SU-DHL-6 (cell line): ENCODE measurements at regions not wholly inside any gene's neighbourhood (a gene's known extent, or its start where the extent isn't known, plus 50 kb on each side); places are given as distances from the start of the nearest gene placed in this dataset.

Experiments used
- H2AFZ ChIP-seq: fragments of 200-600 bp; sonication (generic); 2 replicates; pipeline ENCODE4 v1.6.1; 2014; ENCODE audit warnings: low read depth, mild to moderate bottlenecking, moderate library complexity, mixed read lengths, antibody characterized with exemption, low read length; ENCODE audit not compliant: severe bottlenecking
- H3F3A ChIP-seq: fragments of 200-600 bp; shearing (Covaris generic); 2 replicates; pipeline ENCODE4 v1.6.0; 2016; ENCODE audit warnings: antibody characterized with exemption, mild to moderate bottlenecking; ENCODE audit not compliant: insufficient read depth
- H3K27ac ChIP-seq: fragments of 200-600 bp; sonication (generic); 2 replicates; pipeline ENCODE4 v1.5.1; 2016; ENCODE audit warnings: low read depth, mild to moderate bottlenecking, low read length, moderate library complexity, mixed read lengths
- H3K27me3 ChIP-seq: fragments of 200-600 bp; sonication (generic), shearing (Covaris generic); 2 replicates; pipeline ENCODE4 v1.6.0; 2014; ENCODE audit warnings: mild to moderate bottlenecking, low read length
- H3K36me3 ChIP-seq: fragments of 200-600 bp; sonication (generic); 2 replicates; pipeline ENCODE4 v1.6.1; 2014; ENCODE audit warnings: mild to moderate bottlenecking, low read length, mixed read lengths
- H3K4me2 ChIP-seq: fragments of 300-600, 200-600 bp; shearing (Covaris generic), sonication (generic); 2 replicates; pipeline ENCODE4 v1.6.0; 2014; ENCODE audit warnings: low read length, low read depth, mild to moderate bottlenecking; ENCODE audit not compliant: poor library complexity, severe bottlenecking
- H3K4me3 ChIP-seq: fragments of 200-600 bp; sonication (generic); 2 replicates; pipeline ENCODE4 v1.5.1; 2014; ENCODE audit warnings: antibody characterized with exemption, low read length, mild to moderate bottlenecking, mixed read lengths; ENCODE audit not compliant: insufficient read depth, poor library complexity, severe bottlenecking
- H3K79me2 ChIP-seq: fragments of 200-600 bp; sonication (generic); 2 replicates; pipeline ENCODE4 v1.6.1; 2014; ENCODE audit warnings: mild to moderate bottlenecking, low read length, moderate library complexity; ENCODE audit not compliant: insufficient read depth
- H3K9ac ChIP-seq: fragments of 200-600 bp; sonication (generic); 2 replicates; pipeline ENCODE4 v1.7.0; 2014; ENCODE audit warnings: mild to moderate bottlenecking, low read length
- H3K9me2 ChIP-seq: fragments of 200-600 bp; sonication (generic); replicated peaks from 2 replicates; pipeline ENCODE4 v1.6.1; 2014; ENCODE audit warnings: low read length; ENCODE audit not compliant: insufficient read depth
- H3K9me3 ChIP-seq: fragments of 200-600 bp; sonication (generic); 2 replicates; pipeline ENCODE4 v1.6.1; 2014; ENCODE audit warnings: low read length, mixed read lengths; ENCODE audit not compliant: insufficient read depth
- H4K20me1 ChIP-seq: fragments of 200-600 bp; sonication (generic); 2 replicates; pipeline ENCODE4 v1.6.1; 2014; ENCODE audit warnings: low read depth, mild to moderate bottlenecking, antibody characterized with exemption, low read length, moderate library complexity, mixed read lengths
- CTCF ChIP-seq: fragments of 200-600 bp; sonication (generic); IDR thresholded peaks from one replicate; pipeline ENCODE4 v1.5.1; 2017; ENCODE audit warnings: antibody characterized with exemption, mild to moderate bottlenecking, low read length, moderate library complexity; ENCODE audit not compliant: insufficient read depth, poor library complexity, severe bottlenecking
- EZH2phosphoT487 ChIP-seq: fragments of 200-600 bp; sonication (generic), shearing (Covaris generic); conservative IDR thresholded peaks from 2 replicates; pipeline ENCODE4 v1.6.1; 2018; ENCODE audit warnings: mild to moderate bottlenecking, antibody characterized with exemption, low read length, moderate library complexity, mixed read lengths

GRCh38 chr6:81814370-81815076 lies 62.0 kb upstream of the TENT5A start:
- TF ChIP-seq EZH2phosphoT487 (no peak), CTCF (no peak)
- no peaks in the 10 kb centered on the region for H4K20me1 ChIP-seq
- no peak overlapping the region for H3K9ac ChIP-seq
- H3K4me2 ChIP-seq, result no peak overlapping the region
- H3K79me2 ChIP-seq, result no peaks in the 10 kb centered on the region
- H3K27ac ChIP-seq, result no peak overlapping the region
- no peaks in the 10 kb centered on the region for H3F3A ChIP-seq
- H3K4me3 ChIP-seq, result no peak overlapping the region
- H3K9me2 ChIP-seq, result no peaks in the 10 kb centered on the region
- H3K27me3 ChIP-seq, result 0 out of 2 replicates have a peak, but pooled peaks cover 3% of the 10 kb centered on the region
- H3K36me3 ChIP-seq, result no peaks in the 10 kb centered on the region
- H2AFZ ChIP-seq, result no peak overlapping the region
- no peaks in the 10 kb centered on the region for H3K9me3 ChIP-seq

GRCh38 chr6:81813305-81813704 lies 60.8 kb upstream of the TENT5A start:
- no peaks in the 10 kb centered on the region for H3K9me2 ChIP-seq
- no peaks in the 10 kb centered on the region for H3K9me3 ChIP-seq
- no peaks in the 10 kb centered on the region for H4K20me1 ChIP-seq
- H3K27me3 ChIP-seq, result 0 out of 2 replicates have a peak, but pooled peaks cover 3% of the 10 kb centered on the region
- no peak overlapping the region for H2AFZ ChIP-seq
- H3K36me3 ChIP-seq, result no peaks in the 10 kb centered on the region
- no peak overlapping the region for H3K4me2 ChIP-seq
- no peak overlapping the region for H3K9ac ChIP-seq
- H3K27ac ChIP-seq, result no peak overlapping the region
- H3K4me3 ChIP-seq, result no peak overlapping the region
- no peaks in the 10 kb centered on the region for H3F3A ChIP-seq
- TF ChIP-seq CTCF (no peak), EZH2phosphoT487 (no peak)
- no peaks in the 10 kb centered on the region for H3K79me2 ChIP-seq

GRCh38 chr6:81812401-81812800 lies 59.9 kb upstream of the TENT5A start:
- 0 out of 2 replicates have a peak, but pooled peaks cover 3% of the 10 kb centered on the region for H3K27me3 ChIP-seq
- no peaks in the 10 kb centered on the region for H3K36me3 ChIP-seq
- no peak overlapping the region for H3K4me3 ChIP-seq
- H3K9me3 ChIP-seq, result no peaks in the 10 kb centered on the region
- H3K4me2 ChIP-seq, result no peak overlapping the region
- H2AFZ ChIP-seq, result no peak overlapping the region
- no peaks in the 10 kb centered on the region for H4K20me1 ChIP-seq
- H3K79me2 ChIP-seq, result no peaks in the 10 kb centered on the region
- H3K9ac ChIP-seq, result no peak overlapping the region
- H3F3A ChIP-seq, result no peaks in the 10 kb centered on the region
- H3K9me2 ChIP-seq, result no peaks in the 10 kb centered on the region
- TF ChIP-seq EZH2phosphoT487 (no peak), CTCF (no peak)
- H3K27ac ChIP-seq, result no peak overlapping the region
